22Rv1 (cell line): ENCODE measurements at regions not wholly inside any gene's neighbourhood (a gene's known extent, or its start where the extent isn't known, plus 50 kb on each side); places are given as distances from the start of the nearest gene placed in this dataset.

ENCODE experiments used
- ZFX ChIP-seq: fragments of 450-650 bp; IDR thresholded peaks from 2 replicates; pipeline ENCODE4 v1.6.1; 2017; ENCODE audit warnings: antibody characterized with exemption, borderline replicate concordance
- TF ChIP-seq, protein P1 (sequence below): fragments of 450-650 bp; IDR thresholded peaks from 2 replicates; pipeline ENCODE4 v1.5.1; 2017; ENCODE audit warnings: mild to moderate bottlenecking

DNA sequence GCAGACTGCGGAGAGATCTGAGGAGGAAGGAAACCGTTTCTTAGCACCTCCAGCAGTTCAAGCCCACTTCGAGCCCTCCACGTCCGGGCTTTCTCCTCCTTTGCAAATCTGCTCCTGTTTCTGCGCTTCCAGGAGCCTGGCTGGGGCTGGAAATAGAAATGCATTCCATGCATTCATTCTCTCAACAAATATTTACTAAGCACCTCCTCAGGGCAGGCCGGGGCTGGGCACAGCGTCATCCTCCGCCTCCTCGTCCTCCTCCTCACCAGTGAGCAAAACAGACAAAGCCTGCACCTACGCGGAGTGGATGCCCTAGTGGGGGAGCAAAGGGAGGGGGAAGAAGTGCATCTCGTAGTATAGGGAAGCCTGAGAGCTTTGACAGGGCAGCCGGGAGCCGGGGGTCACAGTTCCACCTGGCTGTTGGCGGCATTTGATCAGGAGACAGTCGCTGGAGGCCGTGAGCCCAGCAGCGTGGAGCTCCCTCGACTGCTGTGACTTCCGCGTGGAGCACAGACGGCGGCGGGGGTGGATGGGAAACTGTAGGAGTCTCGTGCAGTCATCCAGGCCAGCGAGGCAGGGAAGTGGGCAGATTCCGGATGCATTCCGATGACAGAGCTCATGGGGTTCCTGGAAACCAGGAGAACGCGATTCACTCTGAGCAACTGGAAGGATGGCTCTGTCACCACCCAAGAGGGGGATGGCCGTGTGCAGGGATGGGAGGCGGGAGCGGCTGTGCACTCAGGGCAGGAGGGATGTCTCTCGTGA lies 93.5 kb downstream of the SIK1 start:
- TF ChIP-seq, protein P1, sequence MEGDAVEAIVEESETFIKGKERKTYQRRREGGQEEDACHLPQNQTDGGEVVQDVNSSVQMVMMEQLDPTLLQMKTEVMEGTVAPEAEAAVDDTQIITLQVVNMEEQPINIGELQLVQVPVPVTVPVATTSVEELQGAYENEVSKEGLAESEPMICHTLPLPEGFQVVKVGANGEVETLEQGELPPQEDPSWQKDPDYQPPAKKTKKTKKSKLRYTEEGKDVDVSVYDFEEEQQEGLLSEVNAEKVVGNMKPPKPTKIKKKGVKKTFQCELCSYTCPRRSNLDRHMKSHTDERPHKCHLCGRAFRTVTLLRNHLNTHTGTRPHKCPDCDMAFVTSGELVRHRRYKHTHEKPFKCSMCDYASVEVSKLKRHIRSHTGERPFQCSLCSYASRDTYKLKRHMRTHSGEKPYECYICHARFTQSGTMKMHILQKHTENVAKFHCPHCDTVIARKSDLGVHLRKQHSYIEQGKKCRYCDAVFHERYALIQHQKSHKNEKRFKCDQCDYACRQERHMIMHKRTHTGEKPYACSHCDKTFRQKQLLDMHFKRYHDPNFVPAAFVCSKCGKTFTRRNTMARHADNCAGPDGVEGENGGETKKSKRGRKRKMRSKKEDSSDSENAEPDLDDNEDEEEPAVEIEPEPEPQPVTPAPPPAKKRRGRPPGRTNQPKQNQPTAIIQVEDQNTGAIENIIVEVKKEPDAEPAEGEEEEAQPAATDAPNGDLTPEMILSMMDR, result no peak
- TF ChIP-seq ZFX, result no peak
